ENCODE measurements at regions not wholly inside any gene's neighbourhood (a gene's known extent, or its start where the extent isn't known, plus 50 kb on each side); places are given as distances from the start of the nearest gene placed in this dataset.

DNA sequence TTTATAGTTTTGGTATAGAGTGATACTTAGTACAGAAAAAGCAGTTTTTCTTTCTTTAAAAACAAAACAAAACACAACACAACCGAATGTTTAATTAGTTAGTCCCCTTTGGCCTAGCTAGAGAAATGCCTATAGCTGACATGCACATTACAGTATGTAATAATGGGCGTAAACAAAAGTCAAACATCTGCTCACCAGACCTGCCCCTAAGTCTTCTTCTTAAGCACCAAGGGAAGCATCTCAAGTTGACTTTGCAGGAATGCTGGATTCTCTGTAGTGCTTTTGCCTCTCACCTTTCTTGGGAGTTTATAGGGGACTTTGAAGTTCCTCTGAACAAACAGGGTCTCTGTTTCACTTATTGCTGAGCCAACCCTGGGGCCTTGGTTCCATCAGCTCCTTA is 143.7 kb downstream of the TM2D1 start:
- TF ChIP-seq CTCF (conservative IDR thresholded peaks at IDR 0.05): no peak
- no peak overlapping the region for H3K27ac ChIP-seq

- no peak overlapping the region for H3K27ac ChIP-seq
- TF ChIP-seq CTCF (conservative IDR thresholded peaks at IDR 0.05): no peak
These were observed 144.5 kb downstream of the TM2D1 start for GRCh38 chr1:61580417-61580816.

DNA sequence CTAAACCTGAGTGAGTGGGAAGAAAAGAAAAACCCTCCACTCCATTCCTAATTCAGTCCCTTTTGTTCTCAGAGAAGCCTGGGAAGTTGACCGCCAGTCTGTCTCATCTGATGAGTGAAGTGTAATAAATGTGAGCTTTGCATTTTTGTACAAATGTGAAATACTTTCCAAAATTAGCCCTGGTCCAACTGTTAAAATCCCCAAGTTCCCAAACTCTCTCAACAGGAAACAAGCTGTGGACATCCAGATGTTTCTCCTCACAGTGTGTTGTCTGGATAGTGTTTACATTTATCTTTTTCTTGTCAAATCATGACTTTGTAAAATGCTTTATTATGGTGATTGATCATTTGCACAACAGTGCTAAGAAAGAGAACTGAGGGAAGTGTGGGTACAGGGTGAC is 145.1 kb downstream of the TM2D1 start:
- TF ChIP-seq CTCF (conservative IDR thresholded peaks at IDR 0.05): no peak

GRCh38 chr1:61572046-61572445 is 152.9 kb downstream of the TM2D1 start:
- no peak for TF ChIP-seq CTCF (conservative IDR thresholded peaks at IDR 0.05)
- H3K27ac ChIP-seq: no peak overlapping the region

More for the DNA sequence above, 145.1 kb downstream of the TM2D1 start:
- H3K27ac ChIP-seq: no peak overlapping the region

- H3K27ac ChIP-seq: peak overlapping the region; percentile 81
- no peak for TF ChIP-seq CTCF (conservative IDR thresholded peaks at IDR 0.05)
These were observed 154.8 kb downstream of the TM2D1 start for GRCh38 chr1:61570191-61570590.

- no peak for TF ChIP-seq CTCF (conservative IDR thresholded peaks at IDR 0.05)
- peak overlapping the region; percentile 81 for H3K27ac ChIP-seq
These were observed 155.7 kb downstream of the TM2D1 start for GRCh38 chr1:61569303-61569621.

GRCh38 chr1:61568460-61569302 is 156.3 kb downstream of the TM2D1 start:
- peak overlapping the region; percentile 81 for H3K27ac ChIP-seq
- no peak for TF ChIP-seq CTCF (conservative IDR thresholded peaks at IDR 0.05)

Measured in VCaP (cell line).